ENCODE measurements at regions not wholly inside any gene's neighbourhood (a gene's known extent, or its start where the extent isn't known, plus 50 kb on each side); places are given as distances from the start of the nearest gene placed in this dataset.

GRCh38 chr10:129094861-129095260 is 372.2 kb upstream of the MGMT start:
- no peak for DNase-seq
- 35% methylated on average over 2 of the region's 2 CpGs for WGBS (ENCODE audit: low lambda C conversion rate)
- Histone ChIP-seq H3K9me3 (no peaks in the 10 kb centered on the region), H3F3A (replicated peaks; ENCODE audit: insufficient read depth) (no peaks in the 10 kb centered on the region), H3K4me1 (ENCODE audit: control insufficient read depth in 1 of 2, insufficient read depth in 2 of 2, low read depth in 1 of 2, low read length in 1 of 2) (no peaks in the 10 kb centered on the region), H3K9me2 (no peaks in the 10 kb centered on the region), H2AFZ (ENCODE audit: low read depth) (no peak overlapping the region), H3K9ac (no peak overlapping the region), H4K20me1 (ENCODE audit: insufficient read depth) (no peaks in the 10 kb centered on the region), H3K27me3 (ENCODE audit: insufficient read depth) (no peaks in the 10 kb centered on the region), H3K79me2 (ENCODE audit: insufficient read depth) (no peaks in the 10 kb centered on the region), H3K4me2 (no peak overlapping the region), H3K4me3 (ENCODE audit: low read depth in 2 of 2, low read length in 1 of 2) (no peak overlapping the region), H3K36me3 (replicated peaks in 1 of 2; ENCODE audit: control insufficient read depth in 1 of 2, insufficient read depth in 2 of 2, low read length in 1 of 2) (no peaks in the 10 kb centered on the region), H3K27ac (ENCODE audit: low read depth in 2 of 2, low read length in 1 of 2) (no peak overlapping the region)
- CTCF ChIA-PET: no interaction called here
- POLR2A ChIA-PET: no interaction called here
- TF ChIP-seq RCOR1 (IDR thresholded peaks at IDR 0.05; ENCODE audit: low read length) (no peak), TCF12 (IDR thresholded peaks at IDR 0.05) (no peak), POLR2AphosphoS5 (IDR thresholded peaks at IDR 0.05; ENCODE audit: low read depth, low read length) (no peak), MEF2A (IDR thresholded peaks at IDR 0.05; ENCODE audit: borderline replicate concordance, low read depth) (no peak), RAD21 (IDR thresholded peaks at IDR 0.05; ENCODE audit: low read length) (no peak), TAF1 (IDR thresholded peaks at IDR 0.05; ENCODE audit: borderline replicate concordance, low read depth, low read length) (no peak), ELF1 (IDR thresholded peaks at IDR 0.05) (no peak), MXI1 (IDR thresholded peaks at IDR 0.05; ENCODE audit: low read depth, low read length) (no peak), EZH2phosphoT487 (IDR thresholded peaks at IDR 0.05; ENCODE audit: borderline replicate concordance, low read depth) (no peak)
- TF ChIP-seq, protein P1, sequence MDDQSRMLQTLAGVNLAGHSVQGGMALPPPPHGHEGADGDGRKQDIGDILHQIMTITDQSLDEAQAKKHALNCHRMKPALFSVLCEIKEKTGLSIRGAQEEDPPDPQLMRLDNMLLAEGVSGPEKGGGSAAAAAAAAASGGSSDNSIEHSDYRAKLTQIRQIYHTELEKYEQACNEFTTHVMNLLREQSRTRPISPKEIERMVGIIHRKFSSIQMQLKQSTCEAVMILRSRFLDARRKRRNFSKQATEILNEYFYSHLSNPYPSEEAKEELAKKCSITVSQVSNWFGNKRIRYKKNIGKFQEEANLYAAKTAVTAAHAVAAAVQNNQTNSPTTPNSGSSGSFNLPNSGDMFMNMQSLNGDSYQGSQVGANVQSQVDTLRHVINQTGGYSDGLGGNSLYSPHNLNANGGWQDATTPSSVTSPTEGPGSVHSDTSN (IDR thresholded peaks at IDR 0.05): no peak
- TF ChIP-seq, protein P2, sequence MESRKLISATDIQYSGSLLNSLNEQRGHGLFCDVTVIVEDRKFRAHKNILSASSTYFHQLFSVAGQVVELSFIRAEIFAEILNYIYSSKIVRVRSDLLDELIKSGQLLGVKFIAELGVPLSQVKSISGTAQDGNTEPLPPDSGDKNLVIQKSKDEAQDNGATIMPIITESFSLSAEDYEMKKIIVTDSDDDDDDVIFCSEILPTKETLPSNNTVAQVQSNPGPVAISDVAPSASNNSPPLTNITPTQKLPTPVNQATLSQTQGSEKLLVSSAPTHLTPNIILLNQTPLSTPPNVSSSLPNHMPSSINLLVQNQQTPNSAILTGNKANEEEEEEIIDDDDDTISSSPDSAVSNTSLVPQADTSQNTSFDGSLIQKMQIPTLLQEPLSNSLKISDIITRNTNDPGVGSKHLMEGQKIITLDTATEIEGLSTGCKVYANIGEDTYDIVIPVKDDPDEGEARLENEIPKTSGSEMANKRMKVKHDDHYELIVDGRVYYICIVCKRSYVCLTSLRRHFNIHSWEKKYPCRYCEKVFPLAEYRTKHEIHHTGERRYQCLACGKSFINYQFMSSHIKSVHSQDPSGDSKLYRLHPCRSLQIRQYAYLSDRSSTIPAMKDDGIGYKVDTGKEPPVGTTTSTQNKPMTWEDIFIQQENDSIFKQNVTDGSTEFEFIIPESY (IDR thresholded peaks at IDR 0.05; ENCODE audit: borderline replicate concordance, low read depth): no peak

- Histone ChIP-seq H3K9ac (no peak overlapping the region), H3K79me2 (ENCODE audit: insufficient read depth) (no peaks in the 10 kb centered on the region), H3K27ac (ENCODE audit: low read depth in 2 of 2, low read length in 1 of 2) (no peak overlapping the region), H2AFZ (ENCODE audit: low read depth) (no peak overlapping the region), H3K9me3 (no peaks in the 10 kb centered on the region), H3K4me3 (ENCODE audit: low read depth in 2 of 2, low read length in 1 of 2) (no peak overlapping the region), H3K36me3 (replicated peaks in 1 of 2; ENCODE audit: control insufficient read depth in 1 of 2, insufficient read depth in 2 of 2, low read length in 1 of 2) (no peaks in the 10 kb centered on the region), H3K4me2 (no peak overlapping the region), H3K27me3 (ENCODE audit: insufficient read depth) (no peaks in the 10 kb centered on the region), H3K9me2 (no peaks in the 10 kb centered on the region), H3K4me1 (ENCODE audit: control insufficient read depth in 1 of 2, insufficient read depth in 2 of 2, low read depth in 1 of 2, low read length in 1 of 2) (no peaks in the 10 kb centered on the region), H3F3A (replicated peaks; ENCODE audit: insufficient read depth) (no peaks in the 10 kb centered on the region), H4K20me1 (ENCODE audit: insufficient read depth) (no peaks in the 10 kb centered on the region)
- ChIA-PET CTCF (no interaction called here), POLR2A (no interaction called here)
- 39% methylated on average over 7 of the region's 7 CpGs for WGBS (ENCODE audit: low lambda C conversion rate)
- no peak for DNase-seq
- TF ChIP-seq, protein P3, sequence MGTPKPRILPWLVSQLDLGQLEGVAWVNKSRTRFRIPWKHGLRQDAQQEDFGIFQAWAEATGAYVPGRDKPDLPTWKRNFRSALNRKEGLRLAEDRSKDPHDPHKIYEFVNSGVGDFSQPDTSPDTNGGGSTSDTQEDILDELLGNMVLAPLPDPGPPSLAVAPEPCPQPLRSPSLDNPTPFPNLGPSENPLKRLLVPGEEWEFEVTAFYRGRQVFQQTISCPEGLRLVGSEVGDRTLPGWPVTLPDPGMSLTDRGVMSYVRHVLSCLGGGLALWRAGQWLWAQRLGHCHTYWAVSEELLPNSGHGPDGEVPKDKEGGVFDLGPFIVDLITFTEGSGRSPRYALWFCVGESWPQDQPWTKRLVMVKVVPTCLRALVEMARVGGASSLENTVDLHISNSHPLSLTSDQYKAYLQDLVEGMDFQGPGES (IDR thresholded peaks at IDR 0.05; ENCODE audit: low read depth, low read length): no peak
- TF ChIP-seq USF2 (IDR thresholded peaks at IDR 0.05; ENCODE audit: borderline replicate concordance, low read depth, low read length) (no peak), CHD2 (IDR thresholded peaks at IDR 0.05; ENCODE audit: low read length, partially characterized antibody) (no peak), MXI1 (IDR thresholded peaks at IDR 0.05; ENCODE audit: low read depth, low read length) (no peak), EZH2phosphoT487 (IDR thresholded peaks at IDR 0.05; ENCODE audit: borderline replicate concordance, low read depth) (no peak), SMC3 (IDR thresholded peaks at IDR 0.05; ENCODE audit: low read depth, low read length) (no peak), TCF12 (IDR thresholded peaks at IDR 0.05) (no peak), FOSL2 (IDR thresholded peaks at IDR 0.05; ENCODE audit: borderline replicate concordance, low read depth) (no peak), JUND (IDR thresholded peaks at IDR 0.05) (no peak), YY1 (IDR thresholded peaks at IDR 0.05; ENCODE audit: low read depth) (no peak), GATA2 (CRISPR knock-in tag; IDR thresholded peaks at IDR 0.05) (no peak), TEAD4 (IDR thresholded peaks at IDR 0.05; ENCODE audit: borderline replicate concordance, insufficient read depth) (no peak)
- TF ChIP-seq, protein P4, sequence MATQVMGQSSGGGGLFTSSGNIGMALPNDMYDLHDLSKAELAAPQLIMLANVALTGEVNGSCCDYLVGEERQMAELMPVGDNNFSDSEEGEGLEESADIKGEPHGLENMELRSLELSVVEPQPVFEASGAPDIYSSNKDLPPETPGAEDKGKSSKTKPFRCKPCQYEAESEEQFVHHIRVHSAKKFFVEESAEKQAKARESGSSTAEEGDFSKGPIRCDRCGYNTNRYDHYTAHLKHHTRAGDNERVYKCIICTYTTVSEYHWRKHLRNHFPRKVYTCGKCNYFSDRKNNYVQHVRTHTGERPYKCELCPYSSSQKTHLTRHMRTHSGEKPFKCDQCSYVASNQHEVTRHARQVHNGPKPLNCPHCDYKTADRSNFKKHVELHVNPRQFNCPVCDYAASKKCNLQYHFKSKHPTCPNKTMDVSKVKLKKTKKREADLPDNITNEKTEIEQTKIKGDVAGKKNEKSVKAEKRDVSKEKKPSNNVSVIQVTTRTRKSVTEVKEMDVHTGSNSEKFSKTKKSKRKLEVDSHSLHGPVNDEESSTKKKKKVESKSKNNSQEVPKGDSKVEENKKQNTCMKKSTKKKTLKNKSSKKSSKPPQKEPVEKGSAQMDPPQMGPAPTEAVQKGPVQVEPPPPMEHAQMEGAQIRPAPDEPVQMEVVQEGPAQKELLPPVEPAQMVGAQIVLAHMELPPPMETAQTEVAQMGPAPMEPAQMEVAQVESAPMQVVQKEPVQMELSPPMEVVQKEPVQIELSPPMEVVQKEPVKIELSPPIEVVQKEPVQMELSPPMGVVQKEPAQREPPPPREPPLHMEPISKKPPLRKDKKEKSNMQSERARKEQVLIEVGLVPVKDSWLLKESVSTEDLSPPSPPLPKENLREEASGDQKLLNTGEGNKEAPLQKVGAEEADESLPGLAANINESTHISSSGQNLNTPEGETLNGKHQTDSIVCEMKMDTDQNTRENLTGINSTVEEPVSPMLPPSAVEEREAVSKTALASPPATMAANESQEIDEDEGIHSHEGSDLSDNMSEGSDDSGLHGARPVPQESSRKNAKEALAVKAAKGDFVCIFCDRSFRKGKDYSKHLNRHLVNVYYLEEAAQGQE (IDR thresholded peaks at IDR 0.05; ENCODE audit: low read depth, low read length): no peak
Observed at GRCh38 chr10:129095680-129096064, 371.4 kb upstream of the MGMT start.
